Muscle layer of duodenum (tissue), 2 donors: ENCODE measurements at regions not wholly inside any gene's neighbourhood (a gene's known extent, or its start where the extent isn't known, plus 50 kb on each side); places are given as distances from the start of the nearest gene placed in this dataset.

ENCODE experiments used
- H3K27ac ChIP-seq: one replicate; pipeline ENCODE4 v1.7.0; 2013; ENCODE audit warnings: mild to moderate bottlenecking, low read length
- H3K27me3 ChIP-seq: one replicate; pipeline ENCODE4 v1.7.0; 2013; ENCODE audit warnings: low read depth, mild to moderate bottlenecking, control low read depth, low read length
- H3K36me3 ChIP-seq, 2 donors: one replicate each; pipeline ENCODE4 v1.7.0; 2013; ENCODE audit warnings: low read length in 2 of 2, control low read depth in 1 of 2, mild to moderate bottlenecking in 1 of 2; ENCODE audit not compliant: insufficient read depth in 2 of 2, control insufficient read depth in 1 of 2
- H3K4me1 ChIP-seq, 2 donors: one replicate each; pipeline ENCODE4 v1.7.0; 2013; ENCODE audit warnings: low read length in 2 of 2, mild to moderate bottlenecking in 2 of 2, control low read depth in 1 of 2, moderate library complexity in 1 of 2; ENCODE audit not compliant: insufficient read depth in 2 of 2, control insufficient read depth in 1 of 2
- H3K4me3 ChIP-seq, 2 donors: one replicate each; pipeline ENCODE4 v1.7.0; 2013; ENCODE audit warnings: low read length in 2 of 2, low read depth in 1 of 2, mild to moderate bottlenecking in 1 of 2
- H3K9me3 ChIP-seq, 2 donors: one replicate each; pipeline ENCODE4 v1.7.0; 2013; ENCODE audit warnings: low read length in 2 of 2, control low read depth in 1 of 2, mild to moderate bottlenecking in 1 of 2; ENCODE audit not compliant: control insufficient read depth in 1 of 2
- donor health status: healthy.

DNA sequence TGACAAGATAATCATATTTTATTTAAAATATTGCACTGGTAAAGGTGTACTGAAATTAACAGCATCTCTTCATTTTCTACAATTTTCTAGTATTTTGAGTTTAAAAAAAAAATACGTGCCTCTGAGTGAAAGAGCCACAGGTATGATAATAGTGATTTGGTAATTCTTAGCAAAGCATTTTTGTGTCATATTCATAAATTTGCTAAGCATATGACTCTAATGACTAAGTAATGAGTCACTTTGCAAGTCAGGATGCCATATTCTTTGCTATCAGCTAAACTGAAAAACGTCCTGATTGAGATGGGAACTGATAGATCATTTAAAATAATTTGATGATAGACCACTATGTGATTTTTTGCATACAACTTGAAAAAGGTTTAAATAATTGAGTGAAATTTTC is 136.1 kb upstream of the IRS2 start:
- no peak overlapping the region for H3K27ac ChIP-seq
- H3K36me3 ChIP-seq: no peaks in the 10 kb centered on the region
- no peak overlapping the region for H3K4me3 ChIP-seq
- no peaks in the 10 kb centered on the region for H3K27me3 ChIP-seq
- peaks cover 0 to 3% of the 10 kb centered on the region in 2 donors for H3K9me3 ChIP-seq
- no peaks in the 10 kb centered on the region for H3K4me1 ChIP-seq

DNA sequence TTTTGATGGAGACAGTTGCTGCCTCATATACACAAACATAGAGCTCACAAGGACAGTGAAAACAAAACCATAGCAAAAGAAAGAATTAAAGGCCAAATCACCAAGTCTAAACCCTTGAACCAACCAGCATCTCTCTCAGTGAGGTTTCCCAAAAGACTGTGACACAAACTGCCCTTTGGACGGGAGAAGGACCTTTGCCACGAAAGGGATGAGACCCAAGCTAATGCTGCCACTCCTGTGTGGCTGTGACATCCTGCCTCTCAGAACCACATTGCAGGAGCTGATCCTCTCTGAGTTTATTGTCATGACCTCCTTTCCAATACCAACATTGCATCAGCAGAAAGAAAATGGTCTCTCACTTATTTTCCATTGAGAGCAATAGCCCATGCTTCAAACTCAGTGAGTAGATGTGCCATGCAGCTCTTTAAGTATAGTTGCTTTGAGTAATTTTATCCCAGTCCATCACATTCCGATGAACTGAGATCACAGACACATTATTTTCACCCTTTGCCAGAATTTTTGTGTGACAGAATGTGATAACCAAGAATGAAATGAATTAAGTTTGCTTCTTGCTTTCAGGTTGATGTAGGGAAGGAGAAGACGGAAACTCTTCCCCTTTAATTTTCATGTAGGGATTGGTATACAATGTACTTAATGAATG is 133.5 kb upstream of the IRS2 start:
- Histone ChIP-seq H3K4me3 (no peak overlapping the region), H3K27ac (no peak overlapping the region)

DNA sequence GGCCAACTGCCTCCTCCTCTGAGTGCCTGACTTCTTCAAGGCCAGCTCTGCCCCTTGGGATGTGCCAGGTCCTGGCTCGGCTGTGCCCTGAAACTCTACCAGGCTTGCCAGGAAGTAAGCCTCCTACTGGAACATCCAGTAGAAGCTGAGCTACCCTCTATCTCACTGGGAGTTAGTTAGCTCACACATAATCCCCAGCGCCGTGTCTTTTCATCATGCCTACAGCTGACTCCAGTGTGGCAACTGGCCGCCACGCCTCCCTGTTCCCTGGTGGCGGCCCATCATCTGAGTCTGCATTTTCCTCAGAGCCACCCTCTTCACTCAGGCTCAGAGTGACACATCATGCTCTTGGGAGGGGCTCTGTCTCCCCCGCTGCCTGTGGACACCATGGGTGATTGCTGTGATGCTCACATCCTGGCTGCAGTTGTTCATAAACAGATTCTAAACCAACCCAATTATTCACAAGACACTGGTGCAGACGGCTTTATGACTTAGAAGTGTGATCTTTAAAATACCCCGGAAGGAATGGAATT is 131.9 kb upstream of the IRS2 start:
- Histone ChIP-seq H3K27me3 (no peaks in the 10 kb centered on the region), H3K4me3 (no peak overlapping the region), H3K36me3 (no peaks in the 10 kb centered on the region), H3K27ac (no peak overlapping the region), H3K9me3 (no peaks in the 10 kb centered on the region), H3K4me1 (no peaks in the 10 kb centered on the region)

More for the DNA sequence above, 133.5 kb upstream of the IRS2 start:
- Histone ChIP-seq H3K4me1 (no peaks in the 10 kb centered on the region), H3K36me3 (no peaks in the 10 kb centered on the region), H3K27me3 (no peaks in the 10 kb centered on the region), H3K9me3 (no peaks in the 10 kb centered on the region)

DNA sequence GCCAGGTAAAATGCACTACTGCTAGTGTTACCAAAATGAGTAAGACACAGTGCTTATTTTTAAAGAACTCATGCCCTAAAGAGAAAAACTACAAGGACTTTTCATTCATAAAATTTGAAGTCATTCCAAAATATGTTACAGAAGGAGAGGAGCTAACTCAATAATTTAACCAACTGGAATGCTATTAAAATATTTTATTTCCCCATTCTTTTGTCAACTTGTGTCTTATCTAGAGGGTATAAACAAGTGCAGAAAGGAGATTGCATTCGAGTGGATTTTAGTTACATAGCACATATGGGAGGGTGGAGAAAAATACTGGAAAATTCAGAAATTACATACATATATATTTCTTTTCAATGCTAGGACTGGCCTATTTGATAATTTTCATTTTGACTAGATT is 131.0 kb upstream of the IRS2 start:
- Histone ChIP-seq H3K4me1 (no peaks in the 10 kb centered on the region), H3K4me3 (no peak overlapping the region), H3K36me3 (no peaks in the 10 kb centered on the region), H3K27ac (no peak overlapping the region), H3K27me3 (no peaks in the 10 kb centered on the region), H3K9me3 (no peaks in the 10 kb centered on the region)

DNA sequence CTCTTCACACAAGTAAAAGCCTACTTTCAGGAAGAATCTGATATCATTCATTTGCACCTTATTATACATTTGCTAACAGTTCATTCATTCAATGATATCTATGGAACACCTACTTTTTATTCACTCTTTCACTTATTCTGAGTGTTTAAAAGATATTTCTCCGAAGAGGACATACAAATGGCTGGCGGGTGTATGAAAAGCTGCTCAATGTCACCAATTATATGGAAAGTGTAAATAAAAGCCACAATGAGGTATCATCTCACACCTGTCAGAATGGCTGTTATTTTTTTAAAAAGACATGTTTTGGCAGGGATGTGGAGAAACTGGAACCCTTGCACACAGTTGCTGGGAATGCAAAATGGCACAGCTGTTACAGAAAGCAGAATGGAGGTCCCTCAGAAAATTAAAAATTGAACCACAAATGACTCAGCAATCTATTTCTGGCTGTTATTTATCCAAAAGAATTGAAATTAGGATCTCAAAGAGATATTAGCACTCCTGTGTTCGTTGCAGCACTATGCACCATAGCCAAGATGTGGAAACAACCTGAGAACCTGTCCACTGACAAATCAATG is 127.6 kb upstream of the IRS2 start:
- Histone ChIP-seq H3K36me3 (no peaks in the 10 kb centered on the region), H3K27ac (no peak overlapping the region), H3K4me3 (no peak overlapping the region), H3K4me1 (no peaks in the 10 kb centered on the region), H3K27me3 (no peaks in the 10 kb centered on the region), H3K9me3 (no peaks in the 10 kb centered on the region)

DNA sequence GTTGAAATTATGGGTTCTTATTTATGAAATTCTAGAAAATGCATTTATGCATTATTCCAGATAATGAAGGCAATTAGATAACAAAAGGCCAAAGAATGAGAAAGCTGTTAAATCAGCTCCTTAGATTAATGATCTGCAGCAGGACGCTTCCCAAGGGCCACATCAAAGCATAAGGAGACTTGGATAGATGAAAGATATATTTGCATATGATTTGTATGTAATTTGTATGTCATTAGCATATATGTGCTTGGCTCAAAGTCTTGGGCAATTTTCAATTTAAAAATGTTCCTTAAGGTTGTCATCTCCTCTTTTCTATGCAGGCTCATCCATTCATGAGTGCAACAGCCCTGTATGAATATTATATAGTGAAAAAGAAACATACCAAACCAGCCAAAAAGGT is 126.8 kb upstream of the IRS2 start:
- no peaks in the 10 kb centered on the region for H3K36me3 ChIP-seq
- H3K27me3 ChIP-seq: no peaks in the 10 kb centered on the region
- H3K27ac ChIP-seq: no peak overlapping the region
- no peaks in the 10 kb centered on the region for H3K9me3 ChIP-seq
- H3K4me3 ChIP-seq: no peak overlapping the region
- H3K4me1 ChIP-seq: no peaks in the 10 kb centered on the region

DNA sequence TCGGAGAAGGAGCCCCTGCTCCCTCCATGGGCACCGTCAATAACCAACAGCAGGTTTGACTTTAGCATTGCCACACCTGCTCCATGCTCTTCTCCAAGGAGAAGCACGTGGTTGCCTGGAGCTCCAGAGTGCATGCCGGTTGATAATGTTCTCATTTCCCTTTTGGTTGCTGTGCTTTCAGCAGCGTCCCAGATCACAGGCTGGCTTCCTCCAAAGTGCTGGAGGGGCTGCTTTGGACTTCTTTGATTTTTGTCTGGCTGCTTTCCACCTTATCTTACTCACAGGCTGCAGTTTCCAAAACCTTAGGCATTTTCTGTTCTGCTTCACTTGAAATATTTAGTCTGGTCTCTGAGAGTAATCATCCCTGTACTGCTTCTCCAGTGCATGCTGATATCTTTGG is 123.8 kb upstream of the IRS2 start:
- Histone ChIP-seq H3K4me3 (no peak overlapping the region), H3K9me3 (no peaks in the 10 kb centered on the region), H3K27ac (no peak overlapping the region), H3K36me3 (no peaks in the 10 kb centered on the region), H3K27me3 (no peaks in the 10 kb centered on the region), H3K4me1 (no peaks in the 10 kb centered on the region)

DNA sequence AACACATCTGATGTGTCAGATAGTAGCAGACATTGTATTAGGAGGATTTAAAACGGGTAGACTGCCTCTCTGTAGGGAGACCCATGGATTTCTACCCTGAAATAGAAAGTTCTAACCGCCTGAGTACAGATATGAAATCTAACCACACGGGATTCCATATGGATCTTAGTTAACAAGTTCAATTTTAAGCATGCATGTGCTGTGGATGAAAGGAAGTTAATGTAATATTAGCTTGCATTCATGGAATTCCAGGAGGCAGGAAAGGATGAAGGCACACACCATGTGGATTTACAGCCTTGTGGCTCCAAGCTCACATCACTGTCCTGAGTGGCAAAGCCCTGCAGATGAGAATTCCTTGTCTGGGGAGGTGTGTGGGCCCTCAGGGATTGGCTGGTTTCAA is 120.6 kb upstream of the IRS2 start:
- Histone ChIP-seq H3K36me3 (no peaks in the 10 kb centered on the region), H3K9me3 (no peaks in the 10 kb centered on the region), H3K27ac (no peak overlapping the region), H3K4me3 (no peak overlapping the region), H3K27me3 (no peaks in the 10 kb centered on the region), H3K4me1 (no peaks in the 10 kb centered on the region)

DNA sequence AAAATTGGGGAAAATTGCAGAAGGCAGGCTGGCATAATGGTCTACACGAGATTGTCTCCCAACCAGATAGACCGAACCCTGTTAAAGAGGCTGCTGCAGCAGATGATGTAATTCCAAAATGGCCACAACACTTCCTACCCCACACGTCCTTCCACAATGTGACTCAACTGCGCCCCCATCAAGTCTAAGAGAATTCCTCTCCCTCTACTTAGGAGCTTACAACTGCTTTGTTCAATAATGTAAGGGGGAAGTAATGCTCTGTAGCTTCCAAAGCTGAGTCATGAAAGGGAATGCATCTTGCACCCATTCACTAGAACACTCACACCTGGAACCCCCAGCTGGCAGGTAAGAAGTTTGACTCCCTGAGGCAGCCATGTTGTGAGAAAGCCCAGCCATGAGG is 117.8 kb upstream of the IRS2 start:
- H3K27ac ChIP-seq: no peak overlapping the region
- no peaks in the 10 kb centered on the region for H3K9me3 ChIP-seq
- H3K4me3 ChIP-seq: no peak overlapping the region
- no peaks in the 10 kb centered on the region for H3K27me3 ChIP-seq
- no peaks in the 10 kb centered on the region for H3K4me1 ChIP-seq
- H3K36me3 ChIP-seq: no peaks in the 10 kb centered on the region

DNA sequence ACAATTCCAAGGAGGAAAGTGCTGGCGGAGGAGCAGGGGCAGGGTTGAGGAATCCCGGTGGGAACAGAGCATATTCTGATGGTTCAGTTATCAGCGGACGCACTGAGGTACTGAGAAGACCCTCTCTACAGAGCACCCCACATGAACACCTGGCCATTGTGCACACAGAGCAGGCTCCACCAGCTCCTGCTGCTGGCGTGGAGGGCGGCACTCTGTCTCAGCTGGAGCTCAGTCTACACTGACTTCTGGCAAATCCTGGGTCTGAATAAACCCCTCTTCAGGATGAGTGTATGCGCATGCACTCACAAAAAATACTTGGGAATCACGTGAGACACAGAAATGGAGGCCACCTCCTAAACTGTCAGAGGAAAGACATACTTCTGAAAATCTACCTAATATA is 114.4 kb upstream of the IRS2 start:
- no peaks in the 10 kb centered on the region for H3K9me3 ChIP-seq
- no peak overlapping the region for H3K4me3 ChIP-seq
- H3K27me3 ChIP-seq: no peaks in the 10 kb centered on the region
- no peaks in the 10 kb centered on the region for H3K4me1 ChIP-seq
- no peaks in the 10 kb centered on the region for H3K36me3 ChIP-seq
- H3K27ac ChIP-seq: no peak overlapping the region

DNA sequence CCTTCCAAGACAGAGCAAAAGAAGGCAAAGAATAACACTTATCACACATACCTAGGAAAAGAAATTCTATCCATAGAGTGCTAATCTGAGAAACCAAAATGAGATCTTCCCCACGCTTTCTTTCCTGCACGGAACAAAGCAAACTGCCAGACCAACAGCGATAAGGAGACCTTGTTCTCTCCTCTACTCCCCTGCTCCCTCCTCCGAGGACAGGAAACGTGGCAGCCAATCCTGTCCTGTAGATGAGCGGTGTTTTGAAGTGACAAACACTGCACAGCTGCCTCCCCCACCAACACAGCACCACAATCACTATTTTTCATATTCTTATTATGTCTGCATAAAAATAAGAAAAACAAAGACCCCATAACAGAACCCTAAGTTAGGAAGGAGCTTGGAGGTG is 113.9 kb upstream of the IRS2 start:
- Histone ChIP-seq H3K27me3 (no peaks in the 10 kb centered on the region), H3K27ac (no peak overlapping the region), H3K36me3 (no peaks in the 10 kb centered on the region), H3K9me3 (no peaks in the 10 kb centered on the region), H3K4me1 (no peaks in the 10 kb centered on the region), H3K4me3 (no peak overlapping the region)

DNA sequence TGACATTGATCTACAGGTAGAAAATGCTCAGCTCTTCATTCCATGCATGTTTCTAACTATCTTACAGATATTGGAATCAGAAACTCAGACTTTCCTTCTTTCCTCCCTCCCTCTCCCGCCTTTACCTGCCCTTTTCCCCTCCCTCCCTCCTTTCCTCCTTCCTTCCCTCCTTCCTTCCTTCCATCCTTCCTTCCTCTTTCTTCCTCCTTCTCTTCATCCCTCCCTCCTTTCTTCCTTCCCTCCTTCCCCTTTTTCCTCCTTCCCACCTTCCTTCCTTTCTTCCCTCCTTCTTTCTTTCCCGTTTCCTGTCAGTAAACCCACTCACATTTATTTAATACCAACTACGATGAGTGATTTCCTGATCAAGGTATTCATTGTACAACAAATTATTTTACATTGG is 113.4 kb upstream of the IRS2 start:
- no peak overlapping the region for H3K27ac ChIP-seq
- H3K36me3 ChIP-seq: no peaks in the 10 kb centered on the region
- no peak overlapping the region for H3K4me3 ChIP-seq
- H3K4me1 ChIP-seq: no peaks in the 10 kb centered on the region
- no peaks in the 10 kb centered on the region for H3K27me3 ChIP-seq
- H3K9me3 ChIP-seq: no peaks in the 10 kb centered on the region
